ENCODE measurements at regions not wholly inside any gene's neighbourhood (a gene's known extent, or its start where the extent isn't known, plus 50 kb on each side); places are given as distances from the start of the nearest gene placed in this dataset.

DNA sequence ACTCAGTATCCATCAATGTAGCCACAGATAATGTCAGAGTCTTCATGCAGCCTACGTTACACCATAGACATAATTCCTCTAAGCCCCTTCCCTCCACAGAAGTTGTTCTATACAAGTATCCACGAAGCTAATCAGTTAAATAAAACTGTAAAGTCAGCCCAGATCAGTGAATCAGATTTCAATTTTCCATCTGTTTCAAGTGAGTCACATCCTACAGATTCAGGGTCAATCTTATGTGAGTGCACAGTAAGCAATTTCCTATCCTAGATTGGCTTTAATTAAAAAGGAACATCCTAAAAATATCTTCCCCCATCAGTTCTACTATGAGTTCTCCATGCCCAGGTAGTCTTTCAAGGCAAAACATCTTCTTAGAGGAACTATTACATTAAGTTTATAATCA, 402.5 kb downstream of the EFNA5 start:
- H3K27ac Mint-ChIP-seq, result no peak overlapping the region
- no peak for DNase-seq
- no peak overlapping the region for H4K91ac ChIP-seq (ENCODE audit: insufficient read length, low read depth, low read length)
- TF ChIP-seq, protein P1, sequence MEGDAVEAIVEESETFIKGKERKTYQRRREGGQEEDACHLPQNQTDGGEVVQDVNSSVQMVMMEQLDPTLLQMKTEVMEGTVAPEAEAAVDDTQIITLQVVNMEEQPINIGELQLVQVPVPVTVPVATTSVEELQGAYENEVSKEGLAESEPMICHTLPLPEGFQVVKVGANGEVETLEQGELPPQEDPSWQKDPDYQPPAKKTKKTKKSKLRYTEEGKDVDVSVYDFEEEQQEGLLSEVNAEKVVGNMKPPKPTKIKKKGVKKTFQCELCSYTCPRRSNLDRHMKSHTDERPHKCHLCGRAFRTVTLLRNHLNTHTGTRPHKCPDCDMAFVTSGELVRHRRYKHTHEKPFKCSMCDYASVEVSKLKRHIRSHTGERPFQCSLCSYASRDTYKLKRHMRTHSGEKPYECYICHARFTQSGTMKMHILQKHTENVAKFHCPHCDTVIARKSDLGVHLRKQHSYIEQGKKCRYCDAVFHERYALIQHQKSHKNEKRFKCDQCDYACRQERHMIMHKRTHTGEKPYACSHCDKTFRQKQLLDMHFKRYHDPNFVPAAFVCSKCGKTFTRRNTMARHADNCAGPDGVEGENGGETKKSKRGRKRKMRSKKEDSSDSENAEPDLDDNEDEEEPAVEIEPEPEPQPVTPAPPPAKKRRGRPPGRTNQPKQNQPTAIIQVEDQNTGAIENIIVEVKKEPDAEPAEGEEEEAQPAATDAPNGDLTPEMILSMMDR (conservative IDR thresholded peaks at IDR 0.05), result no peak
- H3K27me3 ChIP-seq (ENCODE audit: insufficient read depth, low read length), result no peaks in the 10 kb centered on the region
- H4K8ac ChIP-seq (replicated peaks; ENCODE audit: insufficient read length, low read depth, low read length), result no peak overlapping the region
- H2BK20ac ChIP-seq (ENCODE audit: low read depth, low read length, poor library complexity, severe bottlenecking), result no peak overlapping the region
- no peaks in the 10 kb centered on the region for H3K36me3 Mint-ChIP-seq (ENCODE audit: insufficient read depth in 1 of 3, low read depth in 3 of 3)
- H3K27me3 Mint-ChIP-seq (ENCODE audit: low read depth), result no peaks in the 10 kb centered on the region
- H2BK12ac ChIP-seq (ENCODE audit: insufficient read length, low read depth, low read length), result no peak overlapping the region
- no CpG with 5 or more reads among the region's 2 CpGs for WGBS (ENCODE audit: extremely low coverage, insufficient read length, low lambda C conversion rate)
- H3K4me3 Mint-ChIP-seq, result no peak overlapping the region
- no peak overlapping the region for H3K14ac ChIP-seq (ENCODE audit: insufficient read depth, low read length)
- no peak overlapping the region for H3K9ac ChIP-seq (ENCODE audit: extremely low read depth, insufficient read length, low read length)
- no peak overlapping the region for H2BK15ac ChIP-seq (ENCODE audit: low read depth, low read length)
- H3K9me3 Mint-ChIP-seq, result no peaks in the 10 kb centered on the region
- H3K4me1 ChIP-seq (ENCODE audit: insufficient read depth, low read length), result no peaks in the 10 kb centered on the region
- H3K27ac ChIP-seq (ENCODE audit: insufficient read length, low read depth, low read length), result no peak overlapping the region
- no peaks in the 10 kb centered on the region for H3K9me3 ChIP-seq (ENCODE audit: control insufficient read depth, low read depth, low read length)
- no peaks in the 10 kb centered on the region for H3K79me1 ChIP-seq (ENCODE audit: insufficient read depth, low read depth, low read length, poor library complexity, severe bottlenecking)
- H2BK5ac ChIP-seq (ENCODE audit: insufficient read length, low read length), result no peak overlapping the region
- no peak overlapping the region for H3T11ph ChIP-seq (ENCODE audit: low read length)
- H3K4me2 ChIP-seq (ENCODE audit: insufficient read depth, insufficient read length, low read length), result no peak overlapping the region
- peaks cover 15% of the 10 kb centered on the region in 2 experiments for H3K4me1 Mint-ChIP-seq
- no peak overlapping the region for H2AFZ ChIP-seq (ENCODE audit: low read length)
- no peaks in the 10 kb centered on the region for H3K79me2 ChIP-seq (ENCODE audit: insufficient read depth, low read length)
- no peaks in the 10 kb centered on the region for H4K20me1 ChIP-seq (ENCODE audit: control insufficient read depth, insufficient read depth, insufficient read length)
- no peak overlapping the region for H2AK5ac ChIP-seq (ENCODE audit: insufficient read length, low read length)
- H4K5ac ChIP-seq (ENCODE audit: insufficient read length, low read depth, low read length), result no peak overlapping the region
- no peak overlapping the region for H3K56ac ChIP-seq (ENCODE audit: insufficient read length, low read depth, low read length)
- no peak overlapping the region for H3K18ac ChIP-seq (ENCODE audit: insufficient read length, low read depth, low read length)
- H3K23me2 ChIP-seq (ENCODE audit: insufficient read length, low read depth, low read length, poor library complexity, severe bottlenecking), result no peaks in the 10 kb centered on the region
- no peak overlapping the region for H2BK120ac ChIP-seq (ENCODE audit: low read depth, low read length, poor library complexity, severe bottlenecking)
- no peak overlapping the region for H3K23ac ChIP-seq (ENCODE audit: insufficient read length, low read depth, low read length)
- no peak overlapping the region for H3K4ac ChIP-seq (ENCODE audit: low read depth, low read length)
